OCI-LY3 (cell line): ENCODE measurements at regions not wholly inside any gene's neighbourhood (a gene's known extent, or its start where the extent isn't known, plus 50 kb on each side); places are given as distances from the start of the nearest gene placed in this dataset.

ENCODE experiments used
- H2AFZ ChIP-seq: fragments of 200-600, 300-600 bp; shearing (Covaris generic); 2 replicates; pipeline ENCODE4 v1.6.0; 2014; ENCODE audit warnings: antibody characterized with exemption, low read depth, low read length
- H3K27ac ChIP-seq: fragments of 200-600, 300-600 bp; sonication (generic); 2 replicates; pipeline ENCODE4 v1.5.1; 2014; ENCODE audit warnings: mild to moderate bottlenecking, low read length, moderate library complexity, mixed read lengths
- H3K27me3 ChIP-seq: fragments of 200-600, 300-600 bp; sonication (generic); 2 replicates; pipeline ENCODE4 v1.6.1; 2014; ENCODE audit warnings: low read depth, low read length, mixed read lengths
- H3K36me3 ChIP-seq: fragments of 200-600, 300-600 bp; sonication (generic); replicated peaks from 2 replicates; pipeline ENCODE3; 2014; ENCODE audit warnings: low read depth, low read length, mixed read lengths
- H3K4me1 ChIP-seq: fragments of 300-600, 200-600 bp; sonication (generic); 2 replicates; pipeline ENCODE4 v1.6.1; 2014; ENCODE audit warnings: low read length, mixed read lengths
- H3K4me2 ChIP-seq: fragments of 200-600, 300-600 bp; sonication (generic); 2 replicates; pipeline ENCODE4 v1.6.1; 2014; ENCODE audit warnings: low read length, mixed read lengths
- H3K4me3 ChIP-seq: fragments of 300-600, 200-600 bp; sonication (generic); 2 replicates; pipeline ENCODE4 v1.5.1; 2014; ENCODE audit warnings: antibody characterized with exemption, mild to moderate bottlenecking, low read length, moderate library complexity
- H3K79me2 ChIP-seq: fragments of 300-600, 200-600 bp; shearing (Covaris generic); 2 replicates; pipeline ENCODE4 v1.6.1; 2014; ENCODE audit warnings: mild to moderate bottlenecking, low read length, mixed read lengths
- H3K9ac ChIP-seq: fragments of 300-600, 200-600 bp; shearing (Covaris generic); 2 replicates; pipeline ENCODE4 v1.6.0; 2014; ENCODE audit warnings: mild to moderate bottlenecking, low read length, moderate library complexity
- H3K9me3 ChIP-seq: fragments of 200-600, 300-600 bp; shearing (Covaris generic); 2 replicates; pipeline ENCODE4 v1.6.1; 2014; ENCODE audit warnings: low read length, mixed read lengths; ENCODE audit not compliant: insufficient read depth
- H4K20me1 ChIP-seq: fragments of 200-600, 300-600 bp; sonication (generic); 2 replicates; pipeline ENCODE4 v1.6.1; 2016; ENCODE audit warnings: low read length, mixed read lengths; ENCODE audit not compliant: insufficient read depth
- CTCF ChIP-seq: fragments of 200-600, 300-600 bp; sonication (generic); IDR thresholded peaks from 2 replicates; pipeline ENCODE4 v1.5.1; 2014; ENCODE audit warnings: antibody characterized with exemption, low read length, low read depth
- EZH2phosphoT487 ChIP-seq: fragments of 200-600 bp; shearing (Covaris generic); IDR thresholded peaks from 2 replicates; pipeline ENCODE4 v1.6.1; 2018; ENCODE audit warnings: antibody characterized with exemption, mixed run types, low read depth

- no peaks in the 10 kb centered on the region for H4K20me1 ChIP-seq
- H3K79me2 ChIP-seq = no peaks in the 10 kb centered on the region
- no peaks in the 10 kb centered on the region for H3K4me1 ChIP-seq
- TF ChIP-seq EZH2phosphoT487 = no peak
- no peak for TF ChIP-seq CTCF
- no peaks in the 10 kb centered on the region for H3K27me3 ChIP-seq
- H2AFZ ChIP-seq = no peak overlapping the region
- no peaks in the 10 kb centered on the region for H3K36me3 ChIP-seq
- no peak overlapping the region for H3K4me3 ChIP-seq
- no peaks in the 10 kb centered on the region for H3K9me3 ChIP-seq
- H3K27ac ChIP-seq = no peak overlapping the region
- H3K9ac ChIP-seq = no peak overlapping the region
- H3K4me2 ChIP-seq = no peak overlapping the region
Measured at GRCh38 chr10:76719006-76719405, 918.6 kb downstream of the KCNMA1 start.

- Histone ChIP-seq H3K79me2 (no peaks in the 10 kb centered on the region), H3K4me1 (no peaks in the 10 kb centered on the region), H3K36me3 (no peaks in the 10 kb centered on the region), H4K20me1 (no peaks in the 10 kb centered on the region), H3K27ac (no peak overlapping the region), H3K27me3 (no peaks in the 10 kb centered on the region), H3K9me3 (no peaks in the 10 kb centered on the region), H3K4me2 (no peak overlapping the region), H3K9ac (no peak overlapping the region), H2AFZ (no peak overlapping the region), H3K4me3 (no peak overlapping the region)
- TF ChIP-seq CTCF = no peak
- no peak for TF ChIP-seq EZH2phosphoT487
Measured at GRCh38 chr10:76717141-76717540, 920.5 kb downstream of the KCNMA1 start.

GRCh38 chr10:76711222-76711997, 926.2 kb downstream of the KCNMA1 start:
- H3K9me3 ChIP-seq = no peaks in the 10 kb centered on the region
- H3K9ac ChIP-seq = no peak overlapping the region
- no peaks in the 10 kb centered on the region for H3K36me3 ChIP-seq
- no peaks in the 10 kb centered on the region for H3K79me2 ChIP-seq
- no peaks in the 10 kb centered on the region for H4K20me1 ChIP-seq
- H3K27ac ChIP-seq = no peak overlapping the region
- H3K27me3 ChIP-seq = no peaks in the 10 kb centered on the region
- TF ChIP-seq CTCF = no peak
- TF ChIP-seq EZH2phosphoT487 = no peak
- no peak overlapping the region for H3K4me2 ChIP-seq
- H3K4me3 ChIP-seq = no peak overlapping the region
- H3K4me1 ChIP-seq = no peaks in the 10 kb centered on the region
- no peak overlapping the region for H2AFZ ChIP-seq

- Histone ChIP-seq H3K4me2 (no peak overlapping the region), H3K4me1 (no peaks in the 10 kb centered on the region), H3K27me3 (no peaks in the 10 kb centered on the region), H3K27ac (no peak overlapping the region), H3K79me2 (no peaks in the 10 kb centered on the region), H4K20me1 (no peaks in the 10 kb centered on the region), H2AFZ (no peak overlapping the region), H3K9ac (no peak overlapping the region), H3K9me3 (no peaks in the 10 kb centered on the region), H3K36me3 (no peaks in the 10 kb centered on the region), H3K4me3 (no peak overlapping the region)
- TF ChIP-seq EZH2phosphoT487 (no peak), CTCF (no peak)
Measured at GRCh38 chr10:76700241-76700640, 937.4 kb downstream of the KCNMA1 start.
